K562 (cell line): ENCODE measurements at regions not wholly inside any gene's neighbourhood (a gene's known extent, or its start where the extent isn't known, plus 50 kb on each side); places are given as distances from the start of the nearest gene placed in this dataset.
A peak's percentile ranks its signal among the peaks of the same experiment; 100 is the strongest.

Experiments used
- ATAC-seq: fragments of 200-7000 bp; cut with Tn5 transposase; 3 replicates; pipeline ENCODE4 v1.9.1; 2020; ENCODE audit warnings: moderate library complexity
- BruUV-seq: library from RNA; stranded (reverse); fragments of 400-500 nt; replicated peaks from 2 replicates; lab custom pipeline; 2021; lab: Mats Ljungman, UMichigan
- CTCF ChIA-PET: fragments of 300-600 bp; formaldehyde crosslinking; extraction: SDS; loops from one replicate; lab custom pipeline; 2021; ENCODE audit warnings: low intra/inter-chr PET ratio; lab: Yijun Ruan, JAX
- POLR2A ChIA-PET: fragments of 300-600, 350-650 bp; sonication (Branson Sonifier 250); formaldehyde crosslinking; extraction: SDS; loops from one replicate; lab custom pipeline; 2021; ENCODE audit warnings: antibody characterized with exemption, inconsistent platforms; lab: Yijun Ruan, JAX
- DNase-seq, 4 experiments: peaks; one replicate each; pipeline versions ENCODE4 v3.0.0 to v3.0.0-alpha.2; 2011 to 2018; ENCODE audit warnings: low spot score in 3 of 4, mixed read lengths in 3 of 4; ENCODE audit errors: extremely low read depth in 1 of 4
- FAIRE-seq: peaks from 2 replicates; lab custom pipeline; 2011; peaks lifted over from hg19 to GRCh38; lab: Jason Lieb, UNC
- H2AFZ ChIP-seq: 2 replicates; pipeline ENCODE4 v1.6.0; 2011; ENCODE audit warnings: low read depth, low read length, control low read depth, inconsistent platforms
- H3K27ac ChIP-seq: fragments of 200-600 bp; 3 replicates; pipeline ENCODE4 v1.8.0; 2011; ENCODE audit warnings: low read depth, mild to moderate bottlenecking, control low read depth, inconsistent platforms, low read length, moderate library complexity, mixed read lengths; ENCODE audit errors: extremely low read depth
- H3K27me3 ChIP-seq, 2 experiments: fragments of 300-600 bp in 1 of 2; 2 replicates in 1 of 2; 3 replicates in 1 of 2; pipeline versions ENCODE4 v1.6.0 to v1.8.0; 2011; ENCODE audit warnings: inconsistent platforms in 2 of 2, low read length in 2 of 2, mild to moderate bottlenecking in 1 of 2, mixed read lengths in 1 of 2, moderate library complexity in 1 of 2; ENCODE audit not compliant: control insufficient read depth in 2 of 2, insufficient read depth in 2 of 2
- H3K36me3 ChIP-seq: fragments of 300-600 bp; 3 replicates; pipeline ENCODE4 v1.8.0; 2011; ENCODE audit warnings: mild to moderate bottlenecking, low read length, inconsistent platforms; ENCODE audit not compliant: control insufficient read depth, insufficient read depth
- H3K4me1 ChIP-seq, 2 experiments: fragments of 200-600 bp in 1 of 2; replicated peaks in 1 of 2; 2 replicates in 1 of 2; 3 replicates in 1 of 2; pipeline versions ENCODE4 v1.5.1 to v1.8.0; 2011; ENCODE audit warnings: inconsistent platforms in 2 of 2, low read length in 2 of 2, mild to moderate bottlenecking in 1 of 2, mixed read lengths in 1 of 2, moderate library complexity in 1 of 2; ENCODE audit not compliant: control insufficient read depth in 2 of 2, insufficient read depth in 2 of 2
- H3K4me2 ChIP-seq: 2 replicates; pipeline ENCODE4 v1.6.1; 2011; ENCODE audit warnings: low read length, control low read depth, inconsistent platforms, mixed read lengths; ENCODE audit not compliant: insufficient read depth
- H3K4me3 ChIP-seq: fragments of 200-600 bp; sonication (generic), shearing (Covaris generic); 2 replicates; pipeline ENCODE4 v1.5.1; 2016; ENCODE audit warnings: control low read depth, inconsistent platforms
- H3K79me2 ChIP-seq: fragments of 200-600 bp; 3 replicates; pipeline ENCODE4 v1.8.0; 2011; ENCODE audit warnings: low read length, inconsistent platforms; ENCODE audit not compliant: control insufficient read depth, insufficient read depth
- H3K9ac ChIP-seq, 2 experiments: 2 replicates each; pipeline versions ENCODE4 v1.6.0 to v1.6.1; 2011; ENCODE audit warnings: low read depth in 2 of 2, low read length in 2 of 2, control low read depth in 1 of 2, inconsistent platforms in 1 of 2, mild to moderate bottlenecking in 1 of 2, mixed read lengths in 1 of 2; ENCODE audit not compliant: insufficient read depth in 1 of 2
- H3K9me1 ChIP-seq: one replicate; pipeline ENCODE4 v1.6.0; 2011; ENCODE audit warnings: inconsistent platforms, mild to moderate bottlenecking, low read length, moderate library complexity; ENCODE audit not compliant: control insufficient read depth, insufficient read depth
- H3K9me3 ChIP-seq: replicated peaks from 2 replicates; pipeline ENCODE4 v1.5.1; 2011; ENCODE audit warnings: low read depth, low read length, inconsistent platforms; ENCODE audit not compliant: control insufficient read depth, insufficient read depth
- H4K20me1 ChIP-seq: replicated peaks from 2 replicates; pipeline ENCODE4 v1.6.1; 2011; ENCODE audit warnings: low read length, inconsistent platforms, mixed read lengths; ENCODE audit not compliant: control insufficient read depth, insufficient read depth
- BRF1 ChIP-seq: IDR thresholded peaks from 3 replicates; pipeline ENCODE4 v1.6.1; 2011; ENCODE audit warnings: borderline replicate concordance, mild to moderate bottlenecking; ENCODE audit not compliant: insufficient read length; ENCODE audit errors: extremely low read depth
- ELF2 ChIP-seq: fragments of 250-450 bp; sonication (Bioruptor Pico); IDR thresholded peaks from 2 replicates; pipeline ENCODE4 v1.5.0; 2021; ENCODE audit warnings: mild to moderate bottlenecking
- ETS2 ChIP-seq: IDR thresholded peaks from 2 replicates; pipeline ENCODE4 v1.6.1; 2016; ENCODE audit warnings: borderline replicate concordance, missing genetic modification characterization, mild to moderate bottlenecking, moderate library complexity, missing compliant biosample characterization; ENCODE audit not compliant: poor library complexity, severe bottlenecking
- FOXJ3 ChIP-seq: sonication (generic); formaldehyde crosslinking; IDR thresholded peaks from 2 replicates; pipeline ENCODE4 v1.4.0; 2020; ENCODE audit warnings: mild to moderate bottlenecking, missing genetic modification reagents
- HMG20B ChIP-seq: fragments of 250-450 bp; sonication (Bioruptor Pico); IDR thresholded peaks from 2 replicates; pipeline ENCODE4 v1.5.0; 2021; ENCODE audit warnings: mild to moderate bottlenecking
- NRF1 ChIP-seq, 2 experiments: fragments of 450-650 bp; IDR thresholded peaks in 1 of 2; conservative IDR thresholded peaks in 1 of 2; 2 replicates each; pipeline ENCODE4 v1.6.1; 2014; ENCODE audit warnings: mild to moderate bottlenecking in 2 of 2
- RHOXF2B ChIP-seq: fragments of 250-450 bp; sonication (Bioruptor Pico); conservative IDR thresholded peaks from 2 replicates; pipeline ENCODE4 v1.5.1; 2021
- ZNF143 ChIP-seq: sonication (generic); formaldehyde crosslinking; IDR thresholded peaks from 2 replicates; pipeline ENCODE4 v1.9.0; 2022; ENCODE audit warnings: mild to moderate bottlenecking, missing genetic modification reagents
- ZNF184 ChIP-seq: sonication (generic); formaldehyde crosslinking; IDR thresholded peaks from 2 replicates; pipeline ENCODE4 v1.5.0; 2020; ENCODE audit warnings: missing genetic modification reagents
- ZNF316 ChIP-seq: fragments of 450-650 bp; IDR thresholded peaks from 2 replicates; pipeline ENCODE4 v1.6.1; 2016
- ZNF41 ChIP-seq: fragments of 250-450 bp; sonication (Bioruptor Pico); conservative IDR thresholded peaks from 2 replicates; pipeline ENCODE4 v1.4.0; 2020; ENCODE audit warnings: mild to moderate bottlenecking
- ZSCAN32 ChIP-seq: fragments of 450-650 bp; formaldehyde crosslinking; IDR thresholded peaks from 2 replicates; pipeline ENCODE4 v1.4.0; 2020; ENCODE audit warnings: mild to moderate bottlenecking, moderate library complexity
- WGBS: fragments of 100-300 bp; shearing (Covaris generic); methylation state at CpG from one replicate; pipeline ENCODE4 v1.1.6; 2016; ENCODE audit warnings: low coverage, mixed read lengths; ENCODE audit not compliant: insufficient coverage; ENCODE audit errors: missing lambda C conversion rate; 5-methylcytosine and 5-hydroxymethylcytosine counted together
- in situ Hi-C: fragments of 300-500 bp; cut with MboI; formaldehyde crosslinking; loops from 4 replicates; pipeline ENCODE4 v1.15.0; 2018; ENCODE audit warnings: inconsistent platforms, mixed read lengths
- intact Hi-C: fragments of 100-400 bp; cut with micrococcal nuclease; formaldehyde crosslinking; loops from 2 replicates; pipeline ENCODE4 v1.14.2; 2022
- TF ChIP-seq, protein P1 (sequence below): fragments of 250-450 bp; sonication (Bioruptor Pico); IDR thresholded peaks from 2 replicates; pipeline ENCODE4 v1.8.0; 2022; ENCODE audit warnings: inconsistent platforms
- TF ChIP-seq, protein P2 (sequence below): fragments of 450-650 bp; formaldehyde crosslinking; IDR thresholded peaks from 2 replicates; pipeline ENCODE4 v1.4.0; 2020; ENCODE audit warnings: mild to moderate bottlenecking
- TF ChIP-seq, protein P3 (sequence below): fragments of 250-450 bp; sonication (Bioruptor Pico); IDR thresholded peaks from 2 replicates; pipeline ENCODE4 v1.8.0; 2022; ENCODE audit warnings: moderate library complexity, mild to moderate bottlenecking, inconsistent platforms

DNA sequence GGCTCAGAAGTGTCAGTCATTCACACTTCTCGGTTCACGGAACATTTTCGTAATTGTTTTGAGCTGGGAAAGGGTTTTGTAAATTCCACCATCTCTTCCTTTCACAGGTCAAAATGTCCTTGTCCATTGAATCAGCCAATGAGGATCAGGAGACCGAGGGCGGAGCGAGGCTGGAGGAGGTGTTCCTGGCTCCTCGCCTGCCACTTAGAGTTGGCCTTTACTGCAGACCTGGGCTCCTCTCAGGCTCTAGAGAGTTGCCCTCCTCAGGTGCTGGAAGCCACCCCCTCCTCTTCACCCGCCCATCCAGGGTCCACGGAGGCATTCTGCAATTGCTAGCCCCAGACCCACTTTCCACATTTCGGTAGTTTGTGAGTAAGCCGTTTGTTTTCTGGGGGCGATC lies 370.4 kb downstream of the IRS2 start:
- no peaks in the 10 kb centered on the region for H3K9me3 ChIP-seq
- H3K9me1 ChIP-seq = no peaks in the 10 kb centered on the region
- H4K20me1 ChIP-seq = no peaks in the 10 kb centered on the region
- ATAC-seq = no peak
- no peak overlapping the region for H2AFZ ChIP-seq
- intact Hi-C loops = no loop called here
- H3K27me3 ChIP-seq = no peaks in the 10 kb centered on the region
- H3K4me1 ChIP-seq = no peaks in the 10 kb centered on the region
- ChIA-PET POLR2A (no interaction called here), CTCF (no interaction called here)
- in situ Hi-C loops = no loop called here
- no peak overlapping the region for H3K27ac ChIP-seq
- H3K4me2 ChIP-seq = no peak overlapping the region
- H3K9ac ChIP-seq = no peak overlapping the region
- 3% methylated on average over 11 of the region's 12 CpGs for WGBS
- H3K79me2 ChIP-seq = no peaks in the 10 kb centered on the region
- no TSS peak for BruUV-seq
- peak in 1 of 4 experiments; percentile 1 for DNase-seq
- no peak for FAIRE-seq
- H3K36me3 ChIP-seq = no peaks in the 10 kb centered on the region
- H3K4me3 ChIP-seq = no peak overlapping the region
- TF ChIP-seq ZNF41 (CRISPR knock-in tag) (no peak), BRF1 (no peak), FOXJ3 (CRISPR knock-in tag) (no peak), ETS2 (tag) (no peak), RHOXF2B (CRISPR knock-in tag) (no peak), NRF1 (conservative IDR thresholded peaks at IDR 0.05 in 1 of 2, IDR thresholded peaks at IDR 0.05 in 1 of 2) (no peak), ZSCAN32 (CRISPR knock-in tag) (no peak), ELF2 (CRISPR knock-in tag) (no peak), ZNF316 (no peak), ZNF143 (CRISPR knock-in tag) (no peak), HMG20B (CRISPR knock-in tag) (no peak), ZNF184 (CRISPR knock-in tag) (no peak)
- TF ChIP-seq, protein P1, sequence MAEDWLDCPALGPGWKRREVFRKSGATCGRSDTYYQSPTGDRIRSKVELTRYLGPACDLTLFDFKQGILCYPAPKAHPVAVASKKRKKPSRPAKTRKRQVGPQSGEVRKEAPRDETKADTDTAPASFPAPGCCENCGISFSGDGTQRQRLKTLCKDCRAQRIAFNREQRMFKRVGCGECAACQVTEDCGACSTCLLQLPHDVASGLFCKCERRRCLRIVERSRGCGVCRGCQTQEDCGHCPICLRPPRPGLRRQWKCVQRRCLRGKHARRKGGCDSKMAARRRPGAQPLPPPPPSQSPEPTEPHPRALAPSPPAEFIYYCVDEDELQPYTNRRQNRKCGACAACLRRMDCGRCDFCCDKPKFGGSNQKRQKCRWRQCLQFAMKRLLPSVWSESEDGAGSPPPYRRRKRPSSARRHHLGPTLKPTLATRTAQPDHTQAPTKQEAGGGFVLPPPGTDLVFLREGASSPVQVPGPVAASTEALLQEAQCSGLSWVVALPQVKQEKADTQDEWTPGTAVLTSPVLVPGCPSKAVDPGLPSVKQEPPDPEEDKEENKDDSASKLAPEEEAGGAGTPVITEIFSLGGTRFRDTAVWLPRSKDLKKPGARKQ (CRISPR knock-in tag) = no peak
- TF ChIP-seq, protein P2, sequence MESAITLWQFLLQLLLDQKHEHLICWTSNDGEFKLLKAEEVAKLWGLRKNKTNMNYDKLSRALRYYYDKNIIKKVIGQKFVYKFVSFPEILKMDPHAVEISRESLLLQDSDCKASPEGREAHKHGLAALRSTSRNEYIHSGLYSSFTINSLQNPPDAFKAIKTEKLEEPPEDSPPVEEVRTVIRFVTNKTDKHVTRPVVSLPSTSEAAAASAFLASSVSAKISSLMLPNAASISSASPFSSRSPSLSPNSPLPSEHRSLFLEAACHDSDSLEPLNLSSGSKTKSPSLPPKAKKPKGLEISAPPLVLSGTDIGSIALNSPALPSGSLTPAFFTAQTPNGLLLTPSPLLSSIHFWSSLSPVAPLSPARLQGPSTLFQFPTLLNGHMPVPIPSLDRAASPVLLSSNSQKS (CRISPR knock-in tag) = no peak
- TF ChIP-seq, protein P3, sequence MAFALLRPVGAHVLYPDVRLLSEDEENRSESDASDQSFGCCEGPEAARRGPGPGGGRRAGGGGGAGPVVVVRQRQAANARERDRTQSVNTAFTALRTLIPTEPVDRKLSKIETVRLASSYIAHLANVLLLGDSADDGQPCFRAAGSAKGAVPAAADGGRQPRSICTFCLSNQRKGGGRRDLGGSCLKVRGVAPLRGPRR = no peak
